MM.1S (cell line): ENCODE measurements at regions not wholly inside any gene's neighbourhood (a gene's known extent, or its start where the extent isn't known, plus 50 kb on each side); places are given as distances from the start of the nearest gene placed in this dataset.

ENCODE experiments used
- EZH2 ChIP-seq: fragments of 300-600 bp; sonication (generic); optimal IDR thresholded peaks from 2 replicates; pipeline ENCODE3; 2017; ENCODE audit warnings: low read depth, mild to moderate bottlenecking, antibody characterized with exemption, low read length, mixed read lengths
- EZH2phosphoT487 ChIP-seq: fragments of 300-600 bp; sonication (generic); IDR thresholded peaks from 2 replicates; pipeline ENCODE4 v1.6.1; 2018; ENCODE audit warnings: antibody characterized with exemption, low read length
- TF ChIP-seq, protein P1 (sequence below): fragments of 300-600 bp; sonication (generic); IDR thresholded peaks from 2 replicates; pipeline ENCODE4 v1.5.1; 2016; ENCODE audit warnings: antibody characterized with exemption, low read length, mixed read lengths

DNA sequence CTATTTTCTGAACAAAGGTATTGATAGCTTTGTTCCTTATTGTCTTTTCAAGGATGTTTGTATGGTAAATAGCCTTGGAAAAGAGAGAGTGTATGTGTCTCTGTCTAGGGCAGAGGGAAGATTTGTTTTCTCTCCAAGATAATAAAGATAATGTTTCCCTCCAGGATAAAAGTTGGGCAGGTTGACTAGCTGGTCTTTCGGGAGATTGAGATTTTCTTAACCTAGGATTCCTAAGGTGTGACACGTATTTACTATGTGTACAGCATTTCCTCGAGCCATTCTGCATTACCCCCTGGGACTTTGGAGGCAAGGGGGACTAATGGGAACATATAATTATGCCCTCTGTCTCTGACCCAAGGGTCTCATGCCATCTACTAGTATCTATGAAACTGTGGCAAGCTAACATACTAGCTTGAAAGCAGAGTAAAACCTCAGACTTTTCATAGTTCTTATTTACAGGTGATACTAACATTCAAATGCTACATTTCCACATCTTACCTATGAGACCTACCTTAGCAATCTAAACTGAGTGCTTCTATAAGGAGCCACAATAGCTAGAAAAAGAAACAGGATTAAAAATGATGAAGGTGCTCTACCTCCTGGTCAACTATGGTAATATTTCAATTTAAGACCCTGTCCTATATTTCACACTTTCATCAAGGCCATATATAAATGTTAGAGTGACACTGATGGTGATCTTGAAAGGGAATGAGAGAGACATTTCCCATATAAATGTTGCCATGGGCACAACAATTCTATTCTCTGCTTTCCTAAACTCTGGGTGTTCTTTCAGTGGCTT is 252.9 kb upstream of the CBLB start:
- TF ChIP-seq, protein P1, sequence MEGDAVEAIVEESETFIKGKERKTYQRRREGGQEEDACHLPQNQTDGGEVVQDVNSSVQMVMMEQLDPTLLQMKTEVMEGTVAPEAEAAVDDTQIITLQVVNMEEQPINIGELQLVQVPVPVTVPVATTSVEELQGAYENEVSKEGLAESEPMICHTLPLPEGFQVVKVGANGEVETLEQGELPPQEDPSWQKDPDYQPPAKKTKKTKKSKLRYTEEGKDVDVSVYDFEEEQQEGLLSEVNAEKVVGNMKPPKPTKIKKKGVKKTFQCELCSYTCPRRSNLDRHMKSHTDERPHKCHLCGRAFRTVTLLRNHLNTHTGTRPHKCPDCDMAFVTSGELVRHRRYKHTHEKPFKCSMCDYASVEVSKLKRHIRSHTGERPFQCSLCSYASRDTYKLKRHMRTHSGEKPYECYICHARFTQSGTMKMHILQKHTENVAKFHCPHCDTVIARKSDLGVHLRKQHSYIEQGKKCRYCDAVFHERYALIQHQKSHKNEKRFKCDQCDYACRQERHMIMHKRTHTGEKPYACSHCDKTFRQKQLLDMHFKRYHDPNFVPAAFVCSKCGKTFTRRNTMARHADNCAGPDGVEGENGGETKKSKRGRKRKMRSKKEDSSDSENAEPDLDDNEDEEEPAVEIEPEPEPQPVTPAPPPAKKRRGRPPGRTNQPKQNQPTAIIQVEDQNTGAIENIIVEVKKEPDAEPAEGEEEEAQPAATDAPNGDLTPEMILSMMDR: no peak
- TF ChIP-seq EZH2 (no peak), EZH2phosphoT487 (no peak)
